Lower leg skin (tissue), 3 donors: ENCODE measurements at regions not wholly inside any gene's neighbourhood (a gene's known extent, or its start where the extent isn't known, plus 50 kb on each side); places are given as distances from the start of the nearest gene placed in this dataset.

Experiments
- POLR2A ChIP-seq, 2 donors: fragments of 450-650 bp; IDR thresholded peaks; one replicate each; pipeline ENCODE4 v1.6.1; 2016 to 2017; ENCODE audit warnings: antibody characterized with exemption in 2 of 2, mild to moderate bottlenecking in 1 of 2, moderate library complexity in 1 of 2
- TF ChIP-seq, protein P1 (sequence below), 3 donors: fragments of 450-650 bp; IDR thresholded peaks; one replicate each; pipeline ENCODE4 v1.5.1; 2016; ENCODE audit warnings: antibody characterized with exemption in 3 of 3, mild to moderate bottlenecking in 3 of 3, moderate library complexity in 2 of 3

DNA sequence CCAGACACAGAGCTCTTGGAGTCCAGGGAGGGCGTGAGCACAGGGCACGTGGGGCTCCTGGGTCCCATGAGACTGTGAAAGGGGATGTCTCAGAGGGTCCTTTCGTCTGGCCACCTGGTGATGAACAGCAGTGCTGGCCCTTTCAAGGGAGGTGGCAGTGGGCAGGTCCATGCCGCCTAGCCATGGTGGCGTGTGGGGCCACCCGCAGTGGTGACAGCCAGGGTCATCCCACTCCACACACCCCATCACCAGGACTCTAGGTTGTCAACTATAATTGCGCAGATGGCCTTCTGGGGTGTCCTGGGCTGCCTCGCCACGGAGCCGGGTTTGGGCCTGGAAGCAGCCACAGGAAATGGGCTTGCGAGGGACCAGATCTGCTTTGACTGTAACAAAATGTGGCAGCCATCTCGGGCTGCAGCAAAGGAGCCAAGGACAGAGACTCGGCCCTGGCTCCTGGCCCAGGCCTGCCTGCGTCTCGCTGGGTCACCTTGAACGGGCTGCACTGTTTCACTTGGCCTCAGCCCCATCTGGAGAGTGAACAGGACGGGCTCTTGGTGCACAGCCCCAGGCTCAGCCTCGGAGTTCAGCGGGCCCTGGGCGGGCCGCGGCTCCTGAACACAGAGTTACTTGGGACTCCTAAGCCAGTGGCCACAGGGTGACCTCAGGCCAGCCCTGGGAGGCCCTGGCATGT is 1350.5 kb downstream of the BRD1 start:
- TF ChIP-seq, protein P1, sequence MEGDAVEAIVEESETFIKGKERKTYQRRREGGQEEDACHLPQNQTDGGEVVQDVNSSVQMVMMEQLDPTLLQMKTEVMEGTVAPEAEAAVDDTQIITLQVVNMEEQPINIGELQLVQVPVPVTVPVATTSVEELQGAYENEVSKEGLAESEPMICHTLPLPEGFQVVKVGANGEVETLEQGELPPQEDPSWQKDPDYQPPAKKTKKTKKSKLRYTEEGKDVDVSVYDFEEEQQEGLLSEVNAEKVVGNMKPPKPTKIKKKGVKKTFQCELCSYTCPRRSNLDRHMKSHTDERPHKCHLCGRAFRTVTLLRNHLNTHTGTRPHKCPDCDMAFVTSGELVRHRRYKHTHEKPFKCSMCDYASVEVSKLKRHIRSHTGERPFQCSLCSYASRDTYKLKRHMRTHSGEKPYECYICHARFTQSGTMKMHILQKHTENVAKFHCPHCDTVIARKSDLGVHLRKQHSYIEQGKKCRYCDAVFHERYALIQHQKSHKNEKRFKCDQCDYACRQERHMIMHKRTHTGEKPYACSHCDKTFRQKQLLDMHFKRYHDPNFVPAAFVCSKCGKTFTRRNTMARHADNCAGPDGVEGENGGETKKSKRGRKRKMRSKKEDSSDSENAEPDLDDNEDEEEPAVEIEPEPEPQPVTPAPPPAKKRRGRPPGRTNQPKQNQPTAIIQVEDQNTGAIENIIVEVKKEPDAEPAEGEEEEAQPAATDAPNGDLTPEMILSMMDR (IDR thresholded peaks at IDR 0.05) = no peak
- TF ChIP-seq POLR2A (IDR thresholded peaks at IDR 0.05) = no peak
